HepG2 (cell line): ENCODE measurements at regions not wholly inside any gene's neighbourhood (a gene's known extent, or its start where the extent isn't known, plus 50 kb on each side); places are given as distances from the start of the nearest gene placed in this dataset.
A peak's percentile ranks its signal among the peaks of the same experiment; 100 is the strongest.

Experiments used
- CBX5 ChIP-seq: sonication (generic); formaldehyde crosslinking; IDR thresholded peaks from 2 replicates; pipeline ENCODE4 v1.4.0; 2020; ENCODE audit warnings: missing genetic modification reagents, borderline replicate concordance
- ELF3 ChIP-seq: IDR thresholded peaks from 2 replicates; pipeline ENCODE4 v1.6.1; 2016; ENCODE audit warnings: missing genetic modification reagents, missing compliant biosample characterization
- FLYWCH1 ChIP-seq: sonication (generic); formaldehyde crosslinking; IDR thresholded peaks from 2 replicates; pipeline ENCODE4 v1.8.1; 2023; ENCODE audit warnings: mild to moderate bottlenecking, missing genetic modification reagents
- FOXA3 ChIP-seq: IDR thresholded peaks from 2 replicates; pipeline ENCODE4 v1.6.1; 2016; ENCODE audit warnings: missing genetic modification reagents, missing compliant biosample characterization
- FOXO1 ChIP-seq: sonication (generic); formaldehyde crosslinking; IDR thresholded peaks from 2 replicates; pipeline ENCODE4 v1.4.0; 2020; ENCODE audit warnings: missing genetic modification reagents
- GFI1 ChIP-seq: sonication (generic); formaldehyde crosslinking; IDR thresholded peaks from 2 replicates; pipeline ENCODE4 v1.5.0; 2020; ENCODE audit warnings: missing genetic modification reagents, mild to moderate bottlenecking, borderline replicate concordance
- MTF1 ChIP-seq: sonication (generic); formaldehyde crosslinking; IDR thresholded peaks from 2 replicates; pipeline ENCODE4 v1.5.0; 2020; ENCODE audit warnings: missing genetic modification reagents
- SOX13 ChIP-seq, 3 experiments: fragments of 450-650 bp in 1 of 3; sonication (generic) in 1 of 3; formaldehyde crosslinking in 1 of 3; IDR thresholded peaks in 2 of 3; conservative IDR thresholded peaks in 1 of 3; 2 replicates each; pipeline versions ENCODE4 v1.5.0 to v1.6.1; 2016 to 2020; ENCODE audit warnings: antibody characterized with exemption in 1 of 3, mild to moderate bottlenecking in 1 of 3, missing compliant biosample characterization in 1 of 3, missing genetic modification reagents in 1 of 3, moderate library complexity in 1 of 3
- ZFP82 ChIP-seq: sonication (generic); formaldehyde crosslinking; IDR thresholded peaks from 2 replicates; pipeline ENCODE4 v1.5.1; 2020; ENCODE audit warnings: mild to moderate bottlenecking, missing genetic modification reagents, borderline replicate concordance
- ZNF251 ChIP-seq: sonication (generic); formaldehyde crosslinking; IDR thresholded peaks from 2 replicates; pipeline ENCODE4 v1.9.0; 2021; ENCODE audit warnings: mild to moderate bottlenecking, missing genetic modification reagents
- ZNF407 ChIP-seq: sonication (generic); formaldehyde crosslinking; IDR thresholded peaks from one replicate; pipeline ENCODE4 v1.5.1; 2020; ENCODE audit warnings: mild to moderate bottlenecking, missing genetic modification reagents; ENCODE audit errors: not compliant biosample characterization
- ZSCAN25 ChIP-seq: sonication (generic); formaldehyde crosslinking; IDR thresholded peaks from 2 replicates; pipeline ENCODE4 v1.8.0; 2022; ENCODE audit warnings: mild to moderate bottlenecking, missing genetic modification reagents
- ZSCAN5A ChIP-seq: sonication (generic); formaldehyde crosslinking; IDR thresholded peaks from 2 replicates; pipeline ENCODE4 v1.8.0; 2022; ENCODE audit warnings: mild to moderate bottlenecking, missing genetic modification reagents, borderline replicate concordance
- TF ChIP-seq, protein P1 (sequence below): sonication (generic); formaldehyde crosslinking; IDR thresholded peaks from 2 replicates; pipeline ENCODE4 v1.4.0; 2020; ENCODE audit warnings: missing genetic modification reagents, borderline replicate concordance
- TF ChIP-seq, protein P2 (sequence below): sonication (generic); formaldehyde crosslinking; IDR thresholded peaks from 2 replicates; pipeline ENCODE4 v1.8.0; 2022; ENCODE audit warnings: missing genetic modification reagents, mild to moderate bottlenecking, inconsistent platforms, borderline replicate concordance

DNA sequence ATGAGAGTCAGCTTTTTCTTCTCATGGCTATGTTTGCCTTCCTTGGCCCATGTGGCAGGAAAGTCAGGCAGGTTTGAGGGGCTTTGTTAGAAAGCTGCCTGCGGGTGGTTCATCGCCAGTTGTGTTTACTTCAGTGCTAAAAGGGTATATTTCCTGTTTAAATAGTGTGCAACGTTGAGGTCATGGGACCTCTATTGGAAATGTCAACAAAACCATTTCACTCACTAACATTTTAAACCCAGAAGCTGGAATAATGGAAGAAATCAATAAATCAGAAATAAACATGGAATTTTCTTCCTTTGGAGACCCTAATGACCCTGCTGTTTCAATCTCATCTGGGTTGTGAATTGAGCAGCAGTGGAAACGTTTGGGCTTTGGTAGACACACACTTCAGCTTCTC is 185.8 kb downstream of the ANKRD50 start (continued):
- TF ChIP-seq ZNF251 (CRISPR knock-in tag), result no peak
- TF ChIP-seq, protein P1, sequence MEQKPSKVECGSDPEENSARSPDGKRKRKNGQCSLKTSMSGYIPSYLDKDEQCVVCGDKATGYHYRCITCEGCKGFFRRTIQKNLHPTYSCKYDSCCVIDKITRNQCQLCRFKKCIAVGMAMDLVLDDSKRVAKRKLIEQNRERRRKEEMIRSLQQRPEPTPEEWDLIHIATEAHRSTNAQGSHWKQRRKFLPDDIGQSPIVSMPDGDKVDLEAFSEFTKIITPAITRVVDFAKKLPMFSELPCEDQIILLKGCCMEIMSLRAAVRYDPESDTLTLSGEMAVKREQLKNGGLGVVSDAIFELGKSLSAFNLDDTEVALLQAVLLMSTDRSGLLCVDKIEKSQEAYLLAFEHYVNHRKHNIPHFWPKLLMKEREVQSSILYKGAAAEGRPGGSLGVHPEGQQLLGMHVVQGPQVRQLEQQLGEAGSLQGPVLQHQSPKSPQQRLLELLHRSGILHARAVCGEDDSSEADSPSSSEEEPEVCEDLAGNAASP (CRISPR knock-in tag), result peak; percentile 74
- 0 out of 2 replicates have a peak, but pooled peaks have one; percentile 27 for TF ChIP-seq ZSCAN5A (CRISPR knock-in tag)
- TF ChIP-seq GFI1 (CRISPR knock-in tag), result peak; percentile 57
- TF ChIP-seq, protein P2, sequence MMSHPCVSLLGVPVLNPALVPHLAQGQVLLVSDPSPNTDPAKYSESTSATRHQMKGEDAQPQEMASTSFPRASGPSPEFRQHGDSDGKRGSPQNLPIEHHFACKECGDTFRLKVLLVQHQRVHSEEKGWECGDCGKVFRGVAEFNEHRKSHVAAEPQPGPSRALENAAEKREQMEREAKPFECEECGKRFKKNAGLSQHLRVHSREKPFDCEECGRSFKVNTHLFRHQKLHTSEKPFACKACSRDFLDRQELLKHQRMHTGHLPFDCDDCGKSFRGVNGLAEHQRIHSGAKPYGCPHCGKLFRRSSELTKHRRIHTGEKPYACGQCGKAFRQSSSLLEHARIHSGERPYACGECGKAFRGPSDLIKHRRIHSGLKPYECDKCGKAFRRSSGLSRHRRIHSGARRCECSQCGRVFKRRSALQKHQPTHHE (CRISPR knock-in tag), result no peak
- no peak for TF ChIP-seq ZSCAN25 (CRISPR knock-in tag)
- TF ChIP-seq FOXO1 (CRISPR knock-in tag), result peak; percentile 87
- peak; percentile 62; the same call in 1 of the 2 replicates for TF ChIP-seq CBX5 (CRISPR knock-in tag)
- no peak for TF ChIP-seq FLYWCH1 (CRISPR knock-in tag)
- TF ChIP-seq SOX13 (IDR thresholded peaks at IDR 0.05), result no peak
- TF ChIP-seq SOX13 (CRISPR knock-in tag; conservative IDR thresholded peaks at IDR 0.05 in 1 of 2, IDR thresholded peaks at IDR 0.05 in 1 of 2), result peak in 1 of 2 experiments; percentile 85; a peak in 2 of 4 replicates
- no peak for TF ChIP-seq ZNF407 (CRISPR knock-in tag)
- peak; percentile 97 for TF ChIP-seq FOXA3 (CRISPR knock-in tag)
- TF ChIP-seq ZFP82 (CRISPR knock-in tag), result no peak
- TF ChIP-seq ELF3 (CRISPR knock-in tag), result peak; percentile 84
- no peak for TF ChIP-seq MTF1 (CRISPR knock-in tag)
